ENCODE measurements at regions not wholly inside any gene's neighbourhood (a gene's known extent, or its start where the extent isn't known, plus 50 kb on each side); places are given as distances from the start of the nearest gene placed in this dataset.
"Not testable (repeated sequence)": the region's sequence is repeated elsewhere in the genome, so short reads cannot be mapped to it uniquely, and the experiment has no call there.

GRCh38 chr5:152527358-152528052 is 122.4 kb upstream of the NMUR2 start:
- no peak for DNase-seq (ENCODE audit: low read depth in 2 of 2)

GRCh38 chr5:152529440-152529839 is 124.4 kb upstream of the NMUR2 start:
- DNase-seq (ENCODE audit: low read depth in 2 of 2): no peak

GRCh38 chr5:152532714-152533113 is 127.6 kb upstream of the NMUR2 start:
- DNase-seq (ENCODE audit: low read depth in 2 of 2): no peak

GRCh38 chr5:152534641-152535040 is 129.6 kb upstream of the NMUR2 start:
- no peak for DNase-seq (ENCODE audit: low read depth in 2 of 2)

GRCh38 chr5:152542741-152543140 is 137.7 kb upstream of the NMUR2 start:
- no peak for DNase-seq (ENCODE audit: low read depth in 2 of 2)

- no peak for DNase-seq (ENCODE audit: low read depth in 2 of 2)
Measured at GRCh38 chr5:152546493-152546892, 141.4 kb upstream of the NMUR2 start.

- no peak for DNase-seq (ENCODE audit: low read depth in 2 of 2)
Measured at GRCh38 chr5:152547202-152547601, 142.1 kb upstream of the NMUR2 start.

GRCh38 chr5:152549709-152550108 is 144.6 kb upstream of the NMUR2 start:
- DNase-seq (ENCODE audit: low read depth in 2 of 2): no peak

- DNase-seq (ENCODE audit: low read depth in 2 of 2): no peak
Measured at GRCh38 chr5:152551061-152551460, 146.0 kb upstream of the NMUR2 start.

- DNase-seq (ENCODE audit: low read depth in 2 of 2): no peak
Measured at GRCh38 chr5:152556784-152557183, 151.7 kb upstream of the NMUR2 start.

- DNase-seq (ENCODE audit: low read depth in 2 of 2): no peak
Measured at GRCh38 chr5:152560512-152561137, 155.5 kb upstream of the NMUR2 start.

GRCh38 chr5:152568016-152568415 is 162.9 kb upstream of the NMUR2 start:
- no peak for DNase-seq (ENCODE audit: low read depth in 2 of 2)

GRCh38 chr5:152572812-152573211 is 167.7 kb upstream of the NMUR2 start:
- no peak for DNase-seq (ENCODE audit: low read depth in 2 of 2)

GRCh38 chr5:152584103-152584502 is 179.0 kb upstream of the NMUR2 start:
- no peak for DNase-seq (ENCODE audit: low read depth in 2 of 2)

- DNase-seq (ENCODE audit: low read depth in 2 of 2): no peak
Measured at GRCh38 chr5:152592416-152592815, 187.3 kb upstream of the NMUR2 start.

- DNase-seq (ENCODE audit: low read depth in 2 of 2): no peak
Measured at GRCh38 chr5:152593388-152593787, 188.3 kb upstream of the NMUR2 start.

GRCh38 chr5:152595405-152595804 is 190.3 kb upstream of the NMUR2 start:
- DNase-seq (ENCODE audit: low read depth in 2 of 2): no peak

- DNase-seq (ENCODE audit: low read depth in 2 of 2): no peak
Measured at GRCh38 chr5:152599096-152599495, 194.0 kb upstream of the NMUR2 start.

- DNase-seq (ENCODE audit: low read depth in 2 of 2): no peak
Measured at GRCh38 chr5:152601806-152602732, 197.0 kb upstream of the NMUR2 start.

GRCh38 chr5:152606050-152606449 is 201.0 kb upstream of the NMUR2 start:
- DNase-seq (ENCODE audit: low read depth in 2 of 2): not testable (repeated sequence)

GRCh38 chr5:152606776-152607364 is 201.8 kb upstream of the NMUR2 start:
- DNase-seq (ENCODE audit: low read depth in 2 of 2): no peak

All from stimulated activated CD8-positive, alpha-beta memory T cell treated with anti-CD3 and anti-CD28 coated beads, Interleukin-7, amount 100 ng/mL, for 4 hours (primary cell).